H1 (cell line): ENCODE measurements at regions not wholly inside any gene's neighbourhood (a gene's known extent, or its start where the extent isn't known, plus 50 kb on each side); places are given as distances from the start of the nearest gene placed in this dataset.

ENCODE experiments used
- CTCF ChIA-PET: fragments of 300-600 bp; sonication (Branson Sonifier 250); formaldehyde crosslinking; loops from one replicate; lab custom pipeline; 2021; ENCODE audit not compliant: partially characterized antibody; lab: Charles Lee
- POLR2A ChIA-PET: fragments of 300-600 bp; sonication (Branson Sonifier 250); formaldehyde crosslinking; loops from one replicate; lab custom pipeline; 2021; ENCODE audit warnings: inconsistent platforms; ENCODE audit not compliant: partially characterized antibody; lab: Charles Lee
- DNase-seq, 2 experiments: peaks; one replicate each; pipeline versions ENCODE4 v3.0.0 to v3.0.0-alpha.2; 2010 to 2022; ENCODE audit warnings: low spot score in 2 of 2, low read depth in 1 of 2, mixed read lengths in 1 of 2
- FAIRE-seq: peaks from 2 replicates; lab custom pipeline; 2011; peaks lifted over from hg19 to GRCh38; lab: Jason Lieb, UNC
- H2AFZ ChIP-seq: 2 replicates; pipeline ENCODE4 v1.8.1; 2012; ENCODE audit warnings: low read length, inconsistent platforms
- H2AK5ac ChIP-seq: 2 replicates; pipeline ENCODE4 v1.6.1; 2013; ENCODE audit warnings: low read depth, low read length
- H2BK120ac ChIP-seq: replicated peaks from 2 replicates; pipeline ENCODE3; 2013; ENCODE audit warnings: low read depth, low read length, inconsistent platforms
- H2BK12ac ChIP-seq: 2 replicates; pipeline ENCODE4 v1.6.1; 2013; ENCODE audit warnings: low read depth, low read length
- H2BK15ac ChIP-seq: 2 replicates; pipeline ENCODE4 v1.6.1; 2013; ENCODE audit warnings: low read length
- H2BK20ac ChIP-seq: 2 replicates; pipeline ENCODE4 v1.6.1; 2013; ENCODE audit warnings: low read length
- H2BK5ac ChIP-seq: 2 replicates; pipeline ENCODE4 v1.6.1; 2013; ENCODE audit warnings: low read depth, low read length
- H3K14ac ChIP-seq: 2 replicates; pipeline ENCODE4 v1.6.1; 2013; ENCODE audit warnings: inconsistent platforms; ENCODE audit not compliant: insufficient read length
- H3K18ac ChIP-seq: 2 replicates; pipeline ENCODE4 v1.6.1; 2013; ENCODE audit warnings: low read length; ENCODE audit errors: extremely low read depth
- H3K23ac ChIP-seq: 2 replicates; pipeline ENCODE4 v1.6.1; 2013; ENCODE audit warnings: inconsistent platforms; ENCODE audit not compliant: insufficient read length
- H3K23me2 ChIP-seq: 2 replicates; pipeline ENCODE4 v1.6.1; 2013; ENCODE audit warnings: low read depth, low read length
- H3K27ac ChIP-seq: 2 replicates; pipeline ENCODE4 v1.6.1; 2011; ENCODE audit warnings: low read depth, low read length, inconsistent platforms
- H3K27me3 ChIP-seq, 4 experiments: replicated peaks in 1 of 4; 1 replicate in 1 of 4; 2 replicates in 3 of 4; pipeline versions ENCODE4 v1.6.1 to v1.8.1; 2011 to 2013; ENCODE audit warnings: low read length in 3 of 4, mild to moderate bottlenecking in 3 of 4, inconsistent platforms in 2 of 4, mixed read lengths in 2 of 4, moderate library complexity in 1 of 4; ENCODE audit not compliant: control insufficient read depth in 3 of 4, insufficient read depth in 3 of 4; ENCODE audit errors: extremely low read depth in 1 of 4
- H3K36me3 ChIP-seq, 4 experiments: 2 replicates each; pipeline versions ENCODE4 v1.6.1 to v1.8.1; 2011 to 2013; ENCODE audit warnings: mild to moderate bottlenecking in 4 of 4, low read length in 3 of 4, moderate library complexity in 2 of 4, control low read depth in 1 of 4, inconsistent platforms in 1 of 4; ENCODE audit not compliant: insufficient read depth in 4 of 4, control insufficient read depth in 2 of 4
- H3K4ac ChIP-seq: replicated peaks from 2 replicates; pipeline ENCODE3; 2013; ENCODE audit warnings: low read length, low read depth, mixed read lengths, inconsistent platforms; ENCODE audit not compliant: insufficient read length
- H3K4me1 ChIP-seq, 4 experiments: replicated peaks in 1 of 4; 1 replicate in 1 of 4; 2 replicates in 3 of 4; pipeline versions ENCODE4 v1.6.1 to v1.8.1; 2011 to 2013; ENCODE audit warnings: low read length in 3 of 4, inconsistent platforms in 2 of 4, mixed read lengths in 1 of 4; ENCODE audit not compliant: insufficient read depth in 4 of 4, control insufficient read depth in 3 of 4
- H3K4me2 ChIP-seq, 2 experiments: 2 replicates each; pipeline versions ENCODE4 v1.6.1 to v1.8.1; 2011 to 2013; ENCODE audit warnings: low read depth in 2 of 2, low read length in 2 of 2, control low read depth in 1 of 2, inconsistent platforms in 1 of 2, mild to moderate bottlenecking in 1 of 2; ENCODE audit not compliant: insufficient read depth in 1 of 2
- H3K4me3 ChIP-seq, 4 experiments: fragments of 200-600, 300-600 bp in 1 of 4; sonication (generic), shearing (Covaris generic), sonication (Bioruptor Twin) in 1 of 4; 2 replicates each; pipeline versions ENCODE4 v1.5.1 to v1.8.1; 2011 to 2016; ENCODE audit warnings: low read length in 4 of 4, low read depth in 3 of 4, control low read depth in 2 of 4, inconsistent platforms in 2 of 4, mild to moderate bottlenecking in 2 of 4, mixed read lengths in 1 of 4, moderate library complexity in 1 of 4; ENCODE audit not compliant: insufficient read depth in 2 of 4; ENCODE audit errors: extremely low read depth in 1 of 4
- H3K56ac ChIP-seq: replicated peaks from 2 replicates; pipeline ENCODE3; 2013; ENCODE audit warnings: low read depth, mild to moderate bottlenecking, mixed read lengths, low read length, inconsistent platforms; ENCODE audit not compliant: insufficient read length
- H3K79me1 ChIP-seq: 2 replicates; pipeline ENCODE4 v1.6.1; 2013; ENCODE audit warnings: low read depth, low read length, control low read depth
- H3K79me2 ChIP-seq, 2 experiments: 2 replicates each; pipeline versions ENCODE4 v1.6.1 to v1.8.1; 2012 to 2013; ENCODE audit warnings: low read length in 2 of 2, mild to moderate bottlenecking in 2 of 2, inconsistent platforms in 1 of 2; ENCODE audit not compliant: insufficient read depth in 2 of 2, control insufficient read depth in 1 of 2
- H3K9ac ChIP-seq, 4 experiments: replicated peaks in 1 of 4; 1 replicate in 1 of 4; 2 replicates in 3 of 4; pipeline versions ENCODE4 v1.6.1 to v1.8.1; 2011 to 2013; ENCODE audit warnings: low read depth in 3 of 4, low read length in 3 of 4, control low read depth in 2 of 4, mild to moderate bottlenecking in 2 of 4, moderate library complexity in 2 of 4, inconsistent platforms in 1 of 4; ENCODE audit errors: extremely low read depth in 1 of 4
- H3K9me3 ChIP-seq, 2 experiments: 2 replicates each; pipeline versions ENCODE4 v1.6.1 to v1.8.1; 2012 to 2013; ENCODE audit warnings: mild to moderate bottlenecking in 2 of 2, moderate library complexity in 2 of 2, control low read depth in 1 of 2, inconsistent platforms in 1 of 2, low read depth in 1 of 2, low read length in 1 of 2, mixed read lengths in 1 of 2; ENCODE audit not compliant: insufficient read depth in 2 of 2
- H4K20me1 ChIP-seq, 2 experiments: replicated peaks in 1 of 2; 2 replicates each; pipeline versions ENCODE3 to v1.8.1; 2011 to 2013; ENCODE audit warnings: inconsistent platforms in 2 of 2, low read length in 2 of 2, mild to moderate bottlenecking in 1 of 2; ENCODE audit not compliant: insufficient read depth in 2 of 2, control insufficient read depth in 1 of 2
- H4K5ac ChIP-seq: 2 replicates; pipeline ENCODE4 v1.6.1; 2013; ENCODE audit warnings: low read length, low read depth, mixed read lengths, inconsistent platforms; ENCODE audit not compliant: insufficient read length
- H4K8ac ChIP-seq: 2 replicates; pipeline ENCODE4 v1.8.0; 2013; ENCODE audit warnings: mild to moderate bottlenecking, moderate library complexity, low read length, inconsistent platforms; ENCODE audit not compliant: insufficient read depth; ENCODE audit errors: extremely low read depth
- H4K91ac ChIP-seq: replicated peaks from 2 replicates; pipeline ENCODE3; 2013; ENCODE audit warnings: low read length, mixed read lengths, inconsistent platforms; ENCODE audit not compliant: insufficient read length
- BCL11A ChIP-seq, 2 experiments: IDR thresholded peaks; one replicate each; pipeline ENCODE4 v1.6.1; 2011; ENCODE audit warnings: low read depth in 2 of 2, low read length in 2 of 2, mild to moderate bottlenecking in 2 of 2
- CEBPB ChIP-seq: IDR thresholded peaks from 2 replicates; pipeline ENCODE4 v1.6.1; 2012; ENCODE audit warnings: low read depth, low read length
- CREB1 ChIP-seq: IDR thresholded peaks from 2 replicates; pipeline ENCODE4 v1.6.1; 2012; ENCODE audit warnings: inconsistent platforms
- CTBP2 ChIP-seq: IDR thresholded peaks from 2 replicates; pipeline ENCODE4 v1.7.0; 2011; ENCODE audit warnings: borderline replicate concordance, mild to moderate bottlenecking, moderate library complexity, mixed read lengths, low read length; ENCODE audit not compliant: insufficient read depth, insufficient read length
- JUND ChIP-seq: IDR thresholded peaks from 2 replicates; pipeline ENCODE4 v1.6.1; 2011; ENCODE audit warnings: mild to moderate bottlenecking, improper control_type of control experiment, low read length
- POLR2AphosphoS5 ChIP-seq: IDR thresholded peaks from 2 replicates; pipeline ENCODE4 v1.6.1; 2011; ENCODE audit warnings: low read depth, low read length
- RFX5 ChIP-seq: IDR thresholded peaks from 2 replicates; pipeline ENCODE4 v1.6.1; 2011; ENCODE audit warnings: low read depth, low read length, improper control_type of control experiment, borderline replicate concordance
- RNF2 ChIP-seq: fragments of 200-900, 300-1000 bp; sonication (generic); IDR thresholded peaks from 2 replicates; pipeline ENCODE4 v1.7.1; 2016; ENCODE audit warnings: borderline replicate concordance, low read depth, mild to moderate bottlenecking, antibody characterized with exemption, low read length; ENCODE audit not compliant: poor library complexity, severe bottlenecking; ENCODE audit errors: missing control alignments
- SAP30 ChIP-seq: fragments of 300-600 bp; sonication (generic); IDR thresholded peaks from 2 replicates; pipeline ENCODE4 v1.7.1; 2012; ENCODE audit warnings: low read length, moderate library complexity, mild to moderate bottlenecking, inconsistent platforms; ENCODE audit not compliant: insufficient read depth, insufficient replicate concordance
- SIRT6 ChIP-seq: IDR thresholded peaks from one replicate; pipeline ENCODE4 v1.7.1; 2012; ENCODE audit warnings: low read length, inconsistent platforms
- TAF7 ChIP-seq: optimal IDR thresholded peaks from 2 replicates; pipeline ENCODE3; 2011; ENCODE audit warnings: low read depth, mild to moderate bottlenecking, inconsistent platforms, low read length, moderate library complexity, borderline replicate concordance
- TBP ChIP-seq: IDR thresholded peaks from 2 replicates; pipeline ENCODE4 v1.6.1; 2011; ENCODE audit warnings: low read depth, low read length, improper control_type of control experiment
- WGBS, 2 experiments: shearing (Covaris generic) in 1 of 2; methylation state at CpG; one replicate each; pipeline versions ENCODE4 v1.1.6 to v1.1.7; 2013 to 2015; ENCODE audit warnings: low lambda C conversion rate in 2 of 2, mixed read lengths in 2 of 2, inconsistent platforms in 1 of 2, low coverage in 1 of 2, missing lambda C conversion rate in 1 of 2; ENCODE audit not compliant: insufficient replicate concordance in 2 of 2, insufficient coverage in 1 of 2, insufficient read length in 1 of 2; ENCODE audit errors: extremely low coverage in 1 of 2, missing lambda C conversion rate in 1 of 2; 5-methylcytosine and 5-hydroxymethylcytosine counted together
- TF ChIP-seq, protein P1 (sequence below): IDR thresholded peaks from 2 replicates; pipeline ENCODE4 v1.6.1; 2012; ENCODE audit warnings: inconsistent platforms

DNA sequence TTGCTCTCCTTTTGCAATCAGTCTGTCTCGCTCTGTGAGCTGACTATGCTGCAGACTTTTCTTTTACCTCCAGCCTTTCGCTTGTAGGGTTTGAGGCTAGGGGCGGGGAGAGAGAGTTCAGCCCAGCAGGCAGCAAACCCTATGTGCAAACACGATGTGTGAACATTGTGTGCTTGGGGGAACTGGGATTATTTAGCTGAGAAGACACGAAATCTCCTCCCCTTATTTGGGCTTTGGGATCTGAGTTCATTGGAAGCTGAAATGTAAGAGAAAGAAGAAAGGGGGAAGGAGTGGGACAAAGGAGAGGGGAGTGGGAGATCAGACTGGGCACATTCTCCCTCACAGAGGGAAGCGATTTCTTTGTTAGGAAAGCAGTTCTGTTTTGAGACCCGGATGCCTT, 189.6 kb upstream of the TNP1 start:
- Histone ChIP-seq H3K23me2 (no peaks in the 10 kb centered on the region), H2BK12ac (no peak overlapping the region), H3K4ac (no peak overlapping the region), H3K4me2 (no peak overlapping the region), H3K79me1 (no peaks in the 10 kb centered on the region), H3K23ac (no peak overlapping the region), H3K36me3 (no peaks in the 10 kb centered on the region), H3K14ac (no peak overlapping the region), H2BK15ac (no peak overlapping the region), H3K9me3 (no peaks in the 10 kb centered on the region), H2BK20ac (no peak overlapping the region), H3K56ac (no peak overlapping the region), H3K27ac (no peak overlapping the region), H3K18ac (no peak overlapping the region), H4K8ac (no peak overlapping the region), H3K4me3 (no peak overlapping the region), H4K20me1 (no peaks in the 10 kb centered on the region), H4K5ac (no peak overlapping the region), H2BK120ac (no peak overlapping the region), H4K91ac (no peak overlapping the region), H3K4me1 (no peaks in the 10 kb centered on the region), H2BK5ac (no peak overlapping the region), H2AK5ac (no peak overlapping the region), H3K79me2 (no peaks in the 10 kb centered on the region), H3K9ac (no peak overlapping the region), H3K27me3 (no peaks in the 10 kb centered on the region; a peak in 1 of 7 replicates), H2AFZ (peak overlapping the region; percentile 52; the same call in 1 of the 2 replicates)
- CTCF ChIA-PET, result interaction anchor here (0.6 to 2.6 kb wide), 11 partner anchors 10 to 462 kb away, joined by 3 to 7 read pairs (median 4); no protein-coding TSS in a partner anchor
- POLR2A ChIA-PET, result interaction anchor here (1.2 kb wide), 1 partner anchor 10 kb away, joined by 6 read pairs; no protein-coding TSS in a partner anchor
- 57% methylated on average over 7 of the region's 7 CpGs; no CpG with 5 or more reads in 1 of the 2 experiments for WGBS, 2 experiments
- no peak for DNase-seq
- peak; percentile 24 for FAIRE-seq
- no peak for TF ChIP-seq CEBPB
- TF ChIP-seq RNF2, result no peak
- TF ChIP-seq JUND, result no peak
- TF ChIP-seq SIRT6, result no peak
- TF ChIP-seq SAP30, result no peak
- TF ChIP-seq POLR2AphosphoS5, result no peak
- no peak for TF ChIP-seq BCL11A (IDR thresholded peaks at IDR 0.05; ENCODE audit: low read depth in 2 of 2, low read length in 2 of 2)
- TF ChIP-seq CTBP2, result no peak
- TF ChIP-seq TBP, result no peak
- TF ChIP-seq RFX5, result no peak
- TF ChIP-seq TAF7, result no peak
- TF ChIP-seq, protein P1, sequence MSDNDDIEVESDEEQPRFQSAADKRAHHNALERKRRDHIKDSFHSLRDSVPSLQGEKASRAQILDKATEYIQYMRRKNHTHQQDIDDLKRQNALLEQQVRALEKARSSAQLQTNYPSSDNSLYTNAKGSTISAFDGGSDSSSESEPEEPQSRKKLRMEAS, result no peak
- TF ChIP-seq CREB1, result no peak
